A549 (cell line): ENCODE measurements at regions not wholly inside any gene's neighbourhood (a gene's known extent, or its start where the extent isn't known, plus 50 kb on each side); places are given as distances from the start of the nearest gene placed in this dataset.

Experiments used
- BCL3 ChIP-seq: fragments of >200 bp; sonication (Bioruptor Twin); formaldehyde crosslinking; IDR thresholded peaks from 3 replicates; pipeline ENCODE4 v1.6.1; 2016
- CHD4 ChIP-seq: fragments of 200-600 bp; sonication (generic); IDR thresholded peaks from 2 replicates; pipeline ENCODE4 v1.6.1; 2016; ENCODE audit warnings: antibody characterized with exemption, mild to moderate bottlenecking, borderline replicate concordance
- CTCF ChIP-seq: fragments of >200 bp; sonication (Bioruptor Twin); formaldehyde crosslinking; IDR thresholded peaks from 3 replicates; pipeline ENCODE4 v1.5.1; 2016
- EHF ChIP-seq: fragments of 250-450 bp; sonication (Bioruptor Pico); IDR thresholded peaks from 2 replicates; pipeline ENCODE4 v1.5.0; 2020; ENCODE audit warnings: mild to moderate bottlenecking
- HOXA7 ChIP-seq: fragments of 250-450 bp; sonication (Bioruptor Pico); IDR thresholded peaks from 2 replicates; pipeline ENCODE4 v1.5.0; 2020; ENCODE audit warnings: mild to moderate bottlenecking, moderate library complexity
- NR3C1 ChIP-seq: fragments of >200 bp; sonication (Bioruptor Twin); formaldehyde crosslinking; IDR thresholded peaks from 3 replicates; pipeline ENCODE4 v1.6.1; 2017
- POLR2A ChIP-seq: IDR thresholded peaks from 2 replicates; pipeline ENCODE4 v1.6.1; 2012; ENCODE audit warnings: mild to moderate bottlenecking, low read length
- POLR2AphosphoS2 ChIP-seq: conservative IDR thresholded peaks from 2 replicates; pipeline ENCODE4 v1.6.1; 2012; ENCODE audit warnings: low read length, improper control_type of control experiment, inconsistent platforms
- RAD21 ChIP-seq, 2 experiments: fragments of >200 bp in 1 of 2; sonication (Bioruptor Twin) in 1 of 2; formaldehyde crosslinking in 1 of 2; IDR thresholded peaks in 1 of 2; conservative IDR thresholded peaks in 1 of 2; 2 replicates in 1 of 2; 3 replicates in 1 of 2; pipeline ENCODE4 v1.6.1; 2012 to 2018; ENCODE audit warnings: inconsistent platforms in 1 of 2
- RCOR1 ChIP-seq: fragments of 150-350 bp; IDR thresholded peaks from 2 replicates; pipeline ENCODE4 v1.6.1; 2014; ENCODE audit warnings: antibody characterized with exemption, low read length, low read depth
- REST ChIP-seq: fragments of 200-600 bp; sonication (generic); IDR thresholded peaks from 2 replicates; pipeline ENCODE4 v1.6.1; 2016; ENCODE audit warnings: antibody characterized with exemption, mild to moderate bottlenecking, moderate library complexity
- RFX5 ChIP-seq: fragments of 450-650 bp; IDR thresholded peaks from 2 replicates; pipeline ENCODE4 v1.7.1; 2014; ENCODE audit warnings: antibody characterized with exemption, mild to moderate bottlenecking, moderate library complexity

GRCh38 chr12:124484526-124484953 lies 82.9 kb downstream of the NCOR2 start:
- no peak for TF ChIP-seq CTCF
- TF ChIP-seq EHF (CRISPR knock-in tag) = no peak
- no peak for TF ChIP-seq BCL3
- TF ChIP-seq RCOR1 = no peak
- no peak for TF ChIP-seq REST
- TF ChIP-seq RAD21 (conservative IDR thresholded peaks at IDR 0.05 in 1 of 2, IDR thresholded peaks at IDR 0.05 in 1 of 2) = no peak
- TF ChIP-seq CHD4 = no peak
- TF ChIP-seq NR3C1 = no peak
- TF ChIP-seq HOXA7 (CRISPR knock-in tag) = no peak
- TF ChIP-seq RFX5 = no peak
- no peak for TF ChIP-seq POLR2A
- TF ChIP-seq POLR2AphosphoS2 = no peak
